Right lobe of liver (tissue), 6 donors: ENCODE measurements at regions not wholly inside any gene's neighbourhood (a gene's known extent, or its start where the extent isn't known, plus 50 kb on each side); places are given as distances from the start of the nearest gene placed in this dataset.

Experiments
- ATAC-seq, 4 donors: fragments of 200-7000 bp; cut with Tn5 transposase; one replicate each; pipeline ENCODE4 v1.9.1; 2020; ENCODE audit warnings: mild to moderate bottlenecking in 4 of 4, moderate library complexity in 4 of 4
- DNase-seq, 3 donors: peaks; one replicate each; pipeline ENCODE4 v3.0.0-alpha.2; 2020
- H3K27ac ChIP-seq, 3 donors: fragments of 200-600 bp; one replicate each; pipeline ENCODE4 v1.8.0; 2022
- H3K27me3 ChIP-seq, 2 donors: fragments of 200-600 bp; one replicate each; pipeline ENCODE4 v1.8.0; 2022
- H3K36me3 ChIP-seq, 4 donors: fragments of 200-600 bp; sonication (generic) in 1 of 4; one replicate each; pipeline versions ENCODE4 v1.5.1 to v1.8.0; 2017 to 2022; ENCODE audit warnings: control low read depth in 1 of 4
- H3K4me1 ChIP-seq, 4 donors: fragments of 200-600 bp; sonication (generic) in 1 of 4; one replicate each; pipeline versions ENCODE4 v1.5.1 to v1.8.0; 2017 to 2022; ENCODE audit warnings: control low read depth in 1 of 4
- H3K4me3 ChIP-seq, 3 donors: fragments of 200-600 bp; one replicate each; pipeline ENCODE4 v1.8.0; 2022
- H3K9me3 ChIP-seq, 4 donors: fragments of 200-600 bp; sonication (generic) in 1 of 4; one replicate each; pipeline versions ENCODE4 v1.5.1 to v1.8.0; 2017 to 2022; ENCODE audit warnings: control low read depth in 1 of 4
- CTCF ChIP-seq, 4 donors: fragments of 200-600 bp in 3 of 4; fragments of 450-650 bp in 1 of 4; IDR thresholded peaks; one replicate each; pipeline versions ENCODE4 v1.5.1 to v1.8.0; 2016 to 2022; ENCODE audit warnings: antibody characterized with exemption in 4 of 4, mild to moderate bottlenecking in 2 of 4
- POLR2A ChIP-seq: fragments of 450-650 bp; IDR thresholded peaks from one replicate; pipeline ENCODE4 v1.6.1; 2017; ENCODE audit warnings: antibody characterized with exemption, mild to moderate bottlenecking
- WGBS: methylation state at CpG from one replicate; pipeline ENCODE4 v1.1.6; 2018; ENCODE audit warnings: low coverage, low lambda C conversion rate; ENCODE audit not compliant: insufficient coverage; ENCODE audit errors: missing lambda C conversion rate; 5-methylcytosine and 5-hydroxymethylcytosine counted together
- intact Hi-C, 2 donors: fragments of 100-400 bp; cut with DNase I; formaldehyde crosslinking; loops; one replicate each; pipeline versions ENCODE4 v1.11.2 to v1.14.1; 2022
- donor health status: DM: no; HTN: yes; CAD: no.
- donor health status: DM: no; HTN: no; CAD: no.
- donor health status: DM: no; HTN: no; CAD: no.
- donor health status: DM: no; HTN: yes; CAD: no.
- donor health status: DM: no; HTN: yes; CAD: no.

- ATAC-seq (no peak), DNase-seq (no peak)
- Histone ChIP-seq H3K27ac (no peak overlapping the region), H3K9me3 (no peaks in the 10 kb centered on the region), H3K36me3 (no peaks in the 10 kb centered on the region), H3K27me3 (no peaks in the 10 kb centered on the region), H3K4me3 (no peak overlapping the region), H3K4me1 (no peaks in the 10 kb centered on the region)
- TF ChIP-seq POLR2A (no peak), CTCF (IDR thresholded peaks at IDR 0.05) (no peak)
- WGBS, result 67% methylated on average over 4 of the region's 4 CpGs
- intact Hi-C loops, result no loop called here
These were observed 494.3 kb upstream of the ADAMTS9 start for GRCh38 chr3:65182085-65182484.

DNA sequence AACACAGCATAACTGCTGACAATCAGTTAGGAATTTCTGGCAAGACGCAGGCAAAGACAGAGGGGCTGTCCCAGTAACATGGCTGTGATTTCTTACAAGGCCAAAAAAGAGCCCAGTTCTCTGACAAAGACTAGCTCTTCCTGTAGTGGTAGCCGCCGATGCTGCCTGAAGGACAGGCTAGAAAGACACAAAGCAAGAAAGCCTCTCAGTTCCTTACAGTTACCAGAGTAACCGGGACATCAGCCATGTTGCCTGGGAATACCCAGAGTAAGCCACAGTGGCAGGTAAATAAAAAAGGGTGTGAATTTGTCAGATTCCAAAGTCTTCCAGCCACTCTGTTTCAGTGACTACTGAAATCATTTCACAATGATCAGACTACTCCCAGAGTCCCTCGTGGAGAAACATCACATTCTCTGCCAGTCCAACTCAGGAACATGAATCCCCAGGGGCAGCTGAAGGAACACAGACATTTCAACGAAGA lies 493.6 kb upstream of the ADAMTS9 start:
- no peak overlapping the region for H3K27ac ChIP-seq
- WGBS, result 65% methylated on average over 6 of the region's 6 CpGs
- ATAC-seq (no peak), DNase-seq (no peak)
- H3K4me3 ChIP-seq, result no peak overlapping the region
- H3K27me3 ChIP-seq, result no peaks in the 10 kb centered on the region
- no peaks in the 10 kb centered on the region for H3K36me3 ChIP-seq
- no peaks in the 10 kb centered on the region for H3K9me3 ChIP-seq
- H3K4me1 ChIP-seq, result no peaks in the 10 kb centered on the region
- TF ChIP-seq CTCF (IDR thresholded peaks at IDR 0.05), result no peak
- no peak for TF ChIP-seq POLR2A
- intact Hi-C loops, result no loop called here

GRCh38 chr3:65178703-65179102 lies 490.9 kb upstream of the ADAMTS9 start:
- ATAC-seq, result no peak
- no peak for DNase-seq

DNA sequence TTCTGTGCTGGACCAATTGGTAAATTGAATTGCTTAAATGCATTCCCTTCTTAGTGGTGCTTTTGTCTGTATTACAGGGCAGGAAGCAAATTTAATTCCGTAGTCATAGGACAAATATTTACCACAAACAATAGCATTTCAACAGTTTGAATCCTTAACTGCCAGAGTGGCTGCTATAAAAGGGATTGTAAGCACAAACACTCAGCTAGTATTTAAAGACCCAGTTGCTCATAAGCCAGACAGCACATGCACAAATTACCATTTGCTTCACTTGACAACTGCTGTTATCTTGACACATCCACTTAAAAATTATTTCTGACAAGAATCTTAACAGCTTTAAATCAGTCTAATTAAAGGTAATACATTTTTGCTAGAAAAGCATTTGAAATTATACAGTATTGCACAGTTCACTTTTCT lies 490.2 kb upstream of the ADAMTS9 start:
- WGBS, result 18% methylated on average over 1 of the region's 1 CpG
- no peak overlapping the region for H3K27ac ChIP-seq
- ATAC-seq (no peak), DNase-seq (no peak)
- no peaks in the 10 kb centered on the region for H3K4me1 ChIP-seq
- H3K27me3 ChIP-seq, result no peaks in the 10 kb centered on the region
- no peaks in the 10 kb centered on the region for H3K36me3 ChIP-seq
- TF ChIP-seq CTCF (IDR thresholded peaks at IDR 0.05) (no peak), POLR2A (no peak)
- intact Hi-C loops, result no loop called here
- no peak overlapping the region for H3K4me3 ChIP-seq
- no peaks in the 10 kb centered on the region for H3K9me3 ChIP-seq

More at GRCh38 chr3:65178703-65179102, 490.9 kb upstream of the ADAMTS9 start:
- intact Hi-C loops, result no loop called here
- Histone ChIP-seq H3K27me3 (no peaks in the 10 kb centered on the region), H3K36me3 (no peaks in the 10 kb centered on the region), H3K9me3 (no peaks in the 10 kb centered on the region), H3K4me3 (no peak overlapping the region), H3K4me1 (no peaks in the 10 kb centered on the region), H3K27ac (no peak overlapping the region)
- WGBS, result 77% methylated on average over 5 of the region's 6 CpGs
- TF ChIP-seq POLR2A, result no peak

DNA sequence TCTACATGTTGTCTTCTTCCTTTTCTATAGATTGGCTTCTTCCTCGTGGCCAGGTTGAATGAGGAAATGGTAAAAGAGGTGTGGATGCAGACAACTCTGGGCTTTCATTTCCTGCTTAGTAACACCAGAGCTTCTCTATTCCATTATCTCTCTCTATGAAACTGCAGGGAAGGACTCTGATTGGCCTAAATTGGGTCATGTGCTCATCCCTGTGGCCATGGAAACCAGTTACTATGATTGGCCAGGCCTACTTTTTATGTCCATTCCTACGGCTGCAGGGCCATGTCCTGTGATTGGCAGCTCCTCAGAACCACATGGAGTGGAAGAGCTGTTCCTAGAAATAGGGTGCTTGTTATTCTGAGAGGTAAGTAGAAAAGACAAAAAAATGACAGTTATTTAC lies 486.9 kb upstream of the ADAMTS9 start:
- TF ChIP-seq CTCF (IDR thresholded peaks at IDR 0.05) (no peak), POLR2A (no peak)
- no peak overlapping the region for H3K4me3 ChIP-seq
- intact Hi-C loops, result no loop called here
- H3K27ac ChIP-seq, result no peak overlapping the region
- no peaks in the 10 kb centered on the region for H3K27me3 ChIP-seq
- WGBS, result 38% methylated on average over 2 of the region's 2 CpGs
- no peaks in the 10 kb centered on the region for H3K4me1 ChIP-seq
- no peaks in the 10 kb centered on the region for H3K36me3 ChIP-seq
- DNase-seq (no peak), ATAC-seq (no peak)
- no peaks in the 10 kb centered on the region for H3K9me3 ChIP-seq
